ENCODE measurements at regions not wholly inside any gene's neighbourhood (a gene's known extent, or its start where the extent isn't known, plus 50 kb on each side); places are given as distances from the start of the nearest gene placed in this dataset.

- TF ChIP-seq CTCF (IDR thresholded peaks at IDR 0.05 in 2 of 3, conservative IDR thresholded peaks at IDR 0.05 in 1 of 3; ENCODE audit: control insufficient read depth in 2 of 3, extremely low read depth in 1 of 3, insufficient read depth in 1 of 3, low read depth in 3 of 3, low read length in 3 of 3) (no peak), TCF12 (IDR thresholded peaks at IDR 0.05; ENCODE audit: low read depth, low read length) (no peak), HCFC1 (IDR thresholded peaks at IDR 0.05; ENCODE audit: low read length) (no peak), EZH2 (IDR thresholded peaks at IDR 0.05; ENCODE audit: borderline replicate concordance, control insufficient read depth, low read depth, low read length) (no peak), ASH2L (IDR thresholded peaks at IDR 0.05; ENCODE audit: borderline replicate concordance, low read depth) (no peak), MAX (IDR thresholded peaks at IDR 0.05; ENCODE audit: low read depth, low read length) (no peak)
These were observed 88.3 kb upstream of the KIAA1217 start for GRCh38 chr10:24120646-24121045.

All from GM12878 (cell line).